ENCODE measurements at regions not wholly inside any gene's neighbourhood (a gene's known extent, or its start where the extent isn't known, plus 50 kb on each side); places are given as distances from the start of the nearest gene placed in this dataset.

- Histone ChIP-seq H3K4me3 (no peak overlapping the region), H3K27ac (no peak overlapping the region), H3K4me1 (no peaks in the 10 kb centered on the region), H3K27me3 (no peaks in the 10 kb centered on the region), H3K36me3 (no peaks in the 10 kb centered on the region), H3K9me3 (no peaks in the 10 kb centered on the region)
- DNase-seq: no peak
- intact Hi-C loops (cut with DNase I; ENCODE audit: low total_unique reads): no loop called here
- no peak for TF ChIP-seq POLR2AphosphoS5 (IDR thresholded peaks at IDR 0.05)
- TF ChIP-seq EP300 (IDR thresholded peaks at IDR 0.05; ENCODE audit: low read depth): no peak
- TF ChIP-seq POLR2A (IDR thresholded peaks at IDR 0.05): no peak
- TF ChIP-seq CTCF (IDR thresholded peaks at IDR 0.05): no peak
- in situ Hi-C loops (cut with MboI; ENCODE audit: low pct_ligation_motif_present in 1 of 4, low pct_unique_long_range_greater_than_20kb in 1 of 4, low sequenced_read_pairs in 3 of 4): no loop called here
- WGBS, 2 donors (ENCODE audit: low coverage in 1 of 2): 53 to 79% methylated on average over 3 to 8 of the region's 8 CpGs
Measured at GRCh38 chr18:10368456-10369453, 85.7 kb upstream of the APCDD1 start.

- Histone ChIP-seq H3K27ac (no peak overlapping the region), H3K36me3 (no peaks in the 10 kb centered on the region), H3K4me1 (peaks cover 0 to 5% (median 0%) of the 10 kb centered on the region in 4 donors), H3K4me3 (no peak overlapping the region), H3K27me3 (no peaks in the 10 kb centered on the region), H3K9me3 (no peaks in the 10 kb centered on the region)
- in situ Hi-C loops (cut with MboI; ENCODE audit: low pct_ligation_motif_present in 1 of 4, low pct_unique_long_range_greater_than_20kb in 1 of 4, low sequenced_read_pairs in 3 of 4): no loop called here
- no peak for TF ChIP-seq CTCF (IDR thresholded peaks at IDR 0.05)
- TF ChIP-seq POLR2AphosphoS5 (IDR thresholded peaks at IDR 0.05): no peak
- no peak for TF ChIP-seq POLR2A (IDR thresholded peaks at IDR 0.05)
- no peak for TF ChIP-seq EP300 (IDR thresholded peaks at IDR 0.05; ENCODE audit: low read depth)
- DNase-seq: no peak
- WGBS, 2 donors (ENCODE audit: low coverage in 1 of 2): 84 to 100% methylated on average over 1 to 7 of the region's 7 CpGs
- intact Hi-C loops (cut with DNase I; ENCODE audit: low total_unique reads): no loop called here
Measured at GRCh38 chr18:10370716-10371115, 83.7 kb upstream of the APCDD1 start.

GRCh38 chr18:10371165-10371564, 83.3 kb upstream of the APCDD1 start:
- H3K4me1 ChIP-seq: peaks cover 0 to 5% (median 0%) of the 10 kb centered on the region in 4 donors
- H3K9me3 ChIP-seq: no peaks in the 10 kb centered on the region
- no peak for DNase-seq
- intact Hi-C loops (cut with DNase I; ENCODE audit: low total_unique reads): no loop called here
- WGBS, 2 donors (ENCODE audit: low coverage in 1 of 2): 89 to 90% methylated on average over 2 to 3 of the region's 3 CpGs
- H3K27ac ChIP-seq: no peak overlapping the region
- no peaks in the 10 kb centered on the region for H3K27me3 ChIP-seq
- TF ChIP-seq CTCF (IDR thresholded peaks at IDR 0.05): no peak
- no peak for TF ChIP-seq EP300 (IDR thresholded peaks at IDR 0.05; ENCODE audit: low read depth)
- no peak for TF ChIP-seq POLR2AphosphoS5 (IDR thresholded peaks at IDR 0.05)
- TF ChIP-seq POLR2A (IDR thresholded peaks at IDR 0.05): no peak
- H3K4me3 ChIP-seq: no peak overlapping the region
- in situ Hi-C loops (cut with MboI; ENCODE audit: low pct_ligation_motif_present in 1 of 4, low pct_unique_long_range_greater_than_20kb in 1 of 4, low sequenced_read_pairs in 3 of 4): no loop called here
- H3K36me3 ChIP-seq: no peaks in the 10 kb centered on the region

- Histone ChIP-seq H3K4me3 (no peak overlapping the region), H3K27ac (peak overlapping the region in 1 of 4 donors; percentile 30), H3K9me3 (no peaks in the 10 kb centered on the region), H3K4me1 (peaks cover 0 to 6% (median 2%) of the 10 kb centered on the region in 4 donors), H3K36me3 (no peaks in the 10 kb centered on the region), H3K27me3 (no peaks in the 10 kb centered on the region)
- 80% methylated on average over 1 to 10 of the region's 10 CpGs for WGBS, 2 donors (ENCODE audit: low coverage in 1 of 2)
- in situ Hi-C loops (cut with MboI; ENCODE audit: low pct_ligation_motif_present in 1 of 4, low pct_unique_long_range_greater_than_20kb in 1 of 4, low sequenced_read_pairs in 3 of 4) (no loop called here), intact Hi-C loops (cut with DNase I; ENCODE audit: low total_unique reads) (no loop called here)
- TF ChIP-seq POLR2A (IDR thresholded peaks at IDR 0.05) (no peak), CTCF (IDR thresholded peaks at IDR 0.05) (no peak), EP300 (IDR thresholded peaks at IDR 0.05; ENCODE audit: low read depth) (no peak), POLR2AphosphoS5 (IDR thresholded peaks at IDR 0.05) (no peak)
- DNase-seq: no peak
Measured at GRCh38 chr18:10374195-10374594, 80.2 kb upstream of the APCDD1 start.
